ENCODE measurements at regions not wholly inside any gene's neighbourhood (a gene's known extent, or its start where the extent isn't known, plus 50 kb on each side); places are given as distances from the start of the nearest gene placed in this dataset.

DNA sequence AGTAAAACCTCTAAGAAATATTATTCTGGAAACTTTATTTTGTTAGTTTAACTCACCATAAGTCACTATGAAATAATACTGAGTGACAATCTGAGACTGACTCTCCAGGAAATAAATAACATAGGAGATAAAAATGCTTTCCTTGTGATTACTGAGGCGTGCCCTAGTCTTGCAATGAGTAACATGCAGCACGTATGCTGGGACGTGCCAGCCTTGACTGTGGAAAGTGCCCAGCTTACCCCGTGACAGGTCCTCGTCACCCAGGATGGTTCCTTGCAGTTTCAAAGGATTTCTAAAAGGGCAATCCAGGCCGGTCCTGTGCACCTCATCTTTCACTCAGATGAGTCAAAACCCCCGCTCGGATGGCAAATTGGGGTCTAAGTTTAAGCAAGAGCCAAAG, 720.8 kb upstream of the ADAMTS16 start:
- TF ChIP-seq EZH2 (IDR thresholded peaks at IDR 0.05; ENCODE audit: low read depth, unreplicated experiment) (no peak), POLR2AphosphoS5 (IDR thresholded peaks at IDR 0.05; ENCODE audit: low read depth) (no peak), NANOG (IDR thresholded peaks at IDR 0.05; ENCODE audit: borderline replicate concordance) (no peak), STAT1 (IDR thresholded peaks at IDR 0.05; ENCODE audit: unreplicated experiment) (no peak), EZH2phosphoT487 (IDR thresholded peaks at IDR 0.05; ENCODE audit: unreplicated experiment) (no peak), CREB1 (CRISPR knock-in tag; IDR thresholded peaks at IDR 0.05; ENCODE audit: low read depth) (no peak), JUNB (IDR thresholded peaks at IDR 0.05; ENCODE audit: unreplicated experiment) (no peak), ZNF331 (CRISPR knock-in tag; IDR thresholded peaks at IDR 0.05; ENCODE audit: low read depth) (no peak), ZNF114 (CRISPR knock-in tag; IDR thresholded peaks at IDR 0.05) (no peak), ZNF462 (CRISPR knock-in tag; IDR thresholded peaks at IDR 0.05) (no peak)
- TF ChIP-seq, protein P1, sequence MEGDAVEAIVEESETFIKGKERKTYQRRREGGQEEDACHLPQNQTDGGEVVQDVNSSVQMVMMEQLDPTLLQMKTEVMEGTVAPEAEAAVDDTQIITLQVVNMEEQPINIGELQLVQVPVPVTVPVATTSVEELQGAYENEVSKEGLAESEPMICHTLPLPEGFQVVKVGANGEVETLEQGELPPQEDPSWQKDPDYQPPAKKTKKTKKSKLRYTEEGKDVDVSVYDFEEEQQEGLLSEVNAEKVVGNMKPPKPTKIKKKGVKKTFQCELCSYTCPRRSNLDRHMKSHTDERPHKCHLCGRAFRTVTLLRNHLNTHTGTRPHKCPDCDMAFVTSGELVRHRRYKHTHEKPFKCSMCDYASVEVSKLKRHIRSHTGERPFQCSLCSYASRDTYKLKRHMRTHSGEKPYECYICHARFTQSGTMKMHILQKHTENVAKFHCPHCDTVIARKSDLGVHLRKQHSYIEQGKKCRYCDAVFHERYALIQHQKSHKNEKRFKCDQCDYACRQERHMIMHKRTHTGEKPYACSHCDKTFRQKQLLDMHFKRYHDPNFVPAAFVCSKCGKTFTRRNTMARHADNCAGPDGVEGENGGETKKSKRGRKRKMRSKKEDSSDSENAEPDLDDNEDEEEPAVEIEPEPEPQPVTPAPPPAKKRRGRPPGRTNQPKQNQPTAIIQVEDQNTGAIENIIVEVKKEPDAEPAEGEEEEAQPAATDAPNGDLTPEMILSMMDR (conservative IDR thresholded peaks at IDR 0.05; ENCODE audit: low read depth in 2 of 2): no peak
- TF ChIP-seq, protein P2, sequence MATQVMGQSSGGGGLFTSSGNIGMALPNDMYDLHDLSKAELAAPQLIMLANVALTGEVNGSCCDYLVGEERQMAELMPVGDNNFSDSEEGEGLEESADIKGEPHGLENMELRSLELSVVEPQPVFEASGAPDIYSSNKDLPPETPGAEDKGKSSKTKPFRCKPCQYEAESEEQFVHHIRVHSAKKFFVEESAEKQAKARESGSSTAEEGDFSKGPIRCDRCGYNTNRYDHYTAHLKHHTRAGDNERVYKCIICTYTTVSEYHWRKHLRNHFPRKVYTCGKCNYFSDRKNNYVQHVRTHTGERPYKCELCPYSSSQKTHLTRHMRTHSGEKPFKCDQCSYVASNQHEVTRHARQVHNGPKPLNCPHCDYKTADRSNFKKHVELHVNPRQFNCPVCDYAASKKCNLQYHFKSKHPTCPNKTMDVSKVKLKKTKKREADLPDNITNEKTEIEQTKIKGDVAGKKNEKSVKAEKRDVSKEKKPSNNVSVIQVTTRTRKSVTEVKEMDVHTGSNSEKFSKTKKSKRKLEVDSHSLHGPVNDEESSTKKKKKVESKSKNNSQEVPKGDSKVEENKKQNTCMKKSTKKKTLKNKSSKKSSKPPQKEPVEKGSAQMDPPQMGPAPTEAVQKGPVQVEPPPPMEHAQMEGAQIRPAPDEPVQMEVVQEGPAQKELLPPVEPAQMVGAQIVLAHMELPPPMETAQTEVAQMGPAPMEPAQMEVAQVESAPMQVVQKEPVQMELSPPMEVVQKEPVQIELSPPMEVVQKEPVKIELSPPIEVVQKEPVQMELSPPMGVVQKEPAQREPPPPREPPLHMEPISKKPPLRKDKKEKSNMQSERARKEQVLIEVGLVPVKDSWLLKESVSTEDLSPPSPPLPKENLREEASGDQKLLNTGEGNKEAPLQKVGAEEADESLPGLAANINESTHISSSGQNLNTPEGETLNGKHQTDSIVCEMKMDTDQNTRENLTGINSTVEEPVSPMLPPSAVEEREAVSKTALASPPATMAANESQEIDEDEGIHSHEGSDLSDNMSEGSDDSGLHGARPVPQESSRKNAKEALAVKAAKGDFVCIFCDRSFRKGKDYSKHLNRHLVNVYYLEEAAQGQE (IDR thresholded peaks at IDR 0.05; ENCODE audit: unreplicated experiment): no peak
- TF ChIP-seq, protein P3, sequence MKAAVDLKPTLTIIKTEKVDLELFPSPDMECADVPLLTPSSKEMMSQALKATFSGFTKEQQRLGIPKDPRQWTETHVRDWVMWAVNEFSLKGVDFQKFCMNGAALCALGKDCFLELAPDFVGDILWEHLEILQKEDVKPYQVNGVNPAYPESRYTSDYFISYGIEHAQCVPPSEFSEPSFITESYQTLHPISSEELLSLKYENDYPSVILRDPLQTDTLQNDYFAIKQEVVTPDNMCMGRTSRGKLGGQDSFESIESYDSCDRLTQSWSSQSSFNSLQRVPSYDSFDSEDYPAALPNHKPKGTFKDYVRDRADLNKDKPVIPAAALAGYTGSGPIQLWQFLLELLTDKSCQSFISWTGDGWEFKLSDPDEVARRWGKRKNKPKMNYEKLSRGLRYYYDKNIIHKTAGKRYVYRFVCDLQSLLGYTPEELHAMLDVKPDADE (IDR thresholded peaks at IDR 0.05): no peak

Data from GM23338 (cell line).